Liver (tissue), 8 donors: ENCODE measurements at regions not wholly inside any gene's neighbourhood (a gene's known extent, or its start where the extent isn't known, plus 50 kb on each side); places are given as distances from the start of the nearest gene placed in this dataset.
A peak's percentile ranks its signal among the peaks of the same experiment; 100 is the strongest.

Source experiments
- DNase-seq: peaks from one replicate; pipeline ENCODE4 v3.0.0-alpha.2; 2017; ENCODE audit warnings: low spot score
- H3K27ac ChIP-seq, 2 donors: one replicate each; pipeline ENCODE4 v1.7.0; 2013; ENCODE audit warnings: inconsistent platforms in 2 of 2, low read length in 2 of 2, control low read depth in 1 of 2, low read depth in 1 of 2, mild to moderate bottlenecking in 1 of 2
- H3K27me3 ChIP-seq, 4 donors: one replicate each; pipeline versions ENCODE4 v1.6.1 to v1.7.0; 2013; ENCODE audit warnings: low read length in 3 of 4, inconsistent platforms in 1 of 4, mild to moderate bottlenecking in 1 of 4, moderate library complexity in 1 of 4; ENCODE audit not compliant: control insufficient read depth in 4 of 4, insufficient read depth in 4 of 4
- H3K36me3 ChIP-seq, 4 donors: one replicate each; pipeline versions ENCODE4 v1.6.1 to v1.7.0; 2013; ENCODE audit warnings: low read length in 3 of 4, mild to moderate bottlenecking in 3 of 4, low read depth in 1 of 4, moderate library complexity in 1 of 4; ENCODE audit not compliant: control insufficient read depth in 4 of 4, insufficient read depth in 3 of 4
- H3K4me1 ChIP-seq, 4 donors: one replicate each; pipeline versions ENCODE4 v1.6.1 to v1.7.0; 2013; ENCODE audit warnings: low read length in 3 of 4, mild to moderate bottlenecking in 3 of 4, moderate library complexity in 1 of 4; ENCODE audit not compliant: control insufficient read depth in 4 of 4, insufficient read depth in 4 of 4
- H3K4me3 ChIP-seq, 3 donors: one replicate each; pipeline versions ENCODE4 v1.6.1 to v1.7.0; 2013; ENCODE audit warnings: low read length in 3 of 3, control low read depth in 1 of 3, low read depth in 1 of 3, mild to moderate bottlenecking in 1 of 3
- H3K9ac ChIP-seq, 2 donors: one replicate each; pipeline ENCODE4 v1.7.0; 2013; ENCODE audit warnings: low read length in 2 of 2, mild to moderate bottlenecking in 2 of 2, moderate library complexity in 2 of 2, control low read depth in 1 of 2, low read depth in 1 of 2
- H3K9me3 ChIP-seq, 4 donors: one replicate each; pipeline versions ENCODE4 v1.6.1 to v1.7.0; 2013; ENCODE audit warnings: low read length in 3 of 4; ENCODE audit not compliant: control insufficient read depth in 4 of 4
- FOXA2 ChIP-seq: IDR thresholded peaks from 2 replicates; pipeline ENCODE4 v1.6.1; 2016; ENCODE audit warnings: antibody characterized with exemption
- HNF4A ChIP-seq, 2 donors: conservative IDR thresholded peaks; 2 replicates each; pipeline ENCODE4 v1.6.1; 2016; ENCODE audit warnings: antibody characterized with exemption in 2 of 2, mild to moderate bottlenecking in 2 of 2
- HNF4G ChIP-seq: IDR thresholded peaks from 2 replicates; pipeline ENCODE4 v1.6.1; 2016; ENCODE audit warnings: antibody characterized with exemption
- RAD21 ChIP-seq, 2 donors: IDR thresholded peaks; 2 replicates each; pipeline ENCODE4 v1.6.1; 2016; ENCODE audit warnings: antibody characterized with exemption in 2 of 2, mild to moderate bottlenecking in 2 of 2
- RXRA ChIP-seq, 2 donors: IDR thresholded peaks; 2 replicates each; pipeline ENCODE4 v1.6.1; 2017 to 2018; ENCODE audit warnings: antibody characterized with exemption in 2 of 2, mild to moderate bottlenecking in 1 of 2
- WGBS: extraction: QIAGEN DNeasy Blood & Tissue Kit; methylation state at CpG from one replicate; pipeline ENCODE4 v1.1.7; 2013; 5-methylcytosine and 5-hydroxymethylcytosine counted together
- TF ChIP-seq, protein P1 (sequence below): IDR thresholded peaks from 2 replicates; pipeline ENCODE4 v1.6.1; 2016; ENCODE audit warnings: antibody characterized with exemption
- TF ChIP-seq, protein P2 (sequence below): fragments of 150-350 bp; IDR thresholded peaks from 2 replicates; pipeline ENCODE4 v1.5.1; 2017; ENCODE audit warnings: improper control_type of control experiment, low read depth, low read length; ENCODE audit not compliant: missing input control
- TF ChIP-seq, protein P3 (sequence below): IDR thresholded peaks from 2 replicates; pipeline ENCODE4 v1.6.1; 2016; ENCODE audit warnings: antibody characterized with exemption, mild to moderate bottlenecking
- TF ChIP-seq, protein P4 (sequence below): IDR thresholded peaks from 2 replicates; pipeline ENCODE4 v1.6.1; 2016; ENCODE audit warnings: antibody characterized with exemption
- donor health status: healthy.
- donor health status: healthy.
- donor health status: healthy.
- donor health status: healthy.
- donor health status: healthy.

DNA sequence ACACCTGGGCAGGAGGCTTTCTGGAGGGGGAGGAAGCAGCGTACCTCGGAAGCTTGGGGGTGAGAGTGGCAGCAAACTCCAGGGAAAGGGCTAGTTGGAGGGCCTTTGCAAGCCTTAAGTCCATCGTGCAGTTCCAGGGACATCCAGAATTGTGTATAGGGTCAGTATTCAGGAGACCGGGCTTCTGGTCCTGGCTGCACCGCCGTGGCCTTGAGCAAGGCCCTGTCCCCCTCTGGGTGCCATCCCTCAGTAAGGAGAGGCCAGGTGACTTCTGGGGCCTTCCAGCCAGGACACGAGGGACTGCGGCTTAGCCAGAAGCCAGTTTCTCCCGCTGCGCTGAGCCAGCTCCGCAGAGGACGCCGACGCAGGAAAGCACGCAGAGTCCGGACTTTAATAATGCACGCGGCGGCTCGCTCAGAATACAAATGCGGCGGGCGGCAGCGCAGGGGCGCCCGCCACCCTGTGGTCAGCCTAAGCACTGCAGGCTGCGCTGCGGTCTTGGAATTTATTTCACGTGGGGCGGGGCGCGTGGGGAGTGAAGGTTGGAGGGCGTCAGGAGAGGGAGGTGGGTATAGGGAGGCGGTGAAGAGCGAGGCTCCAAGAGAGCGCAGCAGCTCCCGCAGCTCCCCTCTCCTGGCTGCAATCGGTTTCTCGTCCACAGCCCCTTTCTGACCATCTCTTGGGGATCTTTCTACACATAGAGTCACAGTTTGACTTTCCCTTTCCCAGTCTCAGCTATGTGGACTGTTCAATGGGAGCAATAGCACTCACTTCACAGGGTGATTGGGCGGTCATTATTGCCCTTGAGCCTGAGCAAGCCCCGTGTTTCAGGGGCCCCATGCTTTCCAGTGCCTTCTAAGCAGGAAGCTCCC lies 94.1 kb upstream of the GPR50 start:
- Histone ChIP-seq H3K9ac (peak overlapping the region in 1 of 2 donors; percentile 9), H3K27ac (peak overlapping the region in 1 of 2 donors; percentile 25), H3K36me3 (no peaks in the 10 kb centered on the region), H3K9me3 (no peaks in the 10 kb centered on the region), H3K27me3 (peaks cover 0 to 3% (median 0%) of the 10 kb centered on the region in 4 donors), H3K4me3 (peak overlapping the region in 1 of 3 donors; percentile 22), H3K4me1 (peaks cover 1 to 31% (median 18%) of the 10 kb centered on the region in 4 donors)
- WGBS = 7% methylated on average over 41 of the region's 41 CpGs
- TF ChIP-seq RAD21 (IDR thresholded peaks at IDR 0.05) (peak; percentile 91 to 92), HNF4A (conservative IDR thresholded peaks at IDR 0.05) (peak; percentile 30 to 42), FOXA2 (no peak)
- TF ChIP-seq, protein P1, sequence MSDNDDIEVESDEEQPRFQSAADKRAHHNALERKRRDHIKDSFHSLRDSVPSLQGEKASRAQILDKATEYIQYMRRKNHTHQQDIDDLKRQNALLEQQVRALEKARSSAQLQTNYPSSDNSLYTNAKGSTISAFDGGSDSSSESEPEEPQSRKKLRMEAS = peak; percentile 55
- TF ChIP-seq, protein P2, sequence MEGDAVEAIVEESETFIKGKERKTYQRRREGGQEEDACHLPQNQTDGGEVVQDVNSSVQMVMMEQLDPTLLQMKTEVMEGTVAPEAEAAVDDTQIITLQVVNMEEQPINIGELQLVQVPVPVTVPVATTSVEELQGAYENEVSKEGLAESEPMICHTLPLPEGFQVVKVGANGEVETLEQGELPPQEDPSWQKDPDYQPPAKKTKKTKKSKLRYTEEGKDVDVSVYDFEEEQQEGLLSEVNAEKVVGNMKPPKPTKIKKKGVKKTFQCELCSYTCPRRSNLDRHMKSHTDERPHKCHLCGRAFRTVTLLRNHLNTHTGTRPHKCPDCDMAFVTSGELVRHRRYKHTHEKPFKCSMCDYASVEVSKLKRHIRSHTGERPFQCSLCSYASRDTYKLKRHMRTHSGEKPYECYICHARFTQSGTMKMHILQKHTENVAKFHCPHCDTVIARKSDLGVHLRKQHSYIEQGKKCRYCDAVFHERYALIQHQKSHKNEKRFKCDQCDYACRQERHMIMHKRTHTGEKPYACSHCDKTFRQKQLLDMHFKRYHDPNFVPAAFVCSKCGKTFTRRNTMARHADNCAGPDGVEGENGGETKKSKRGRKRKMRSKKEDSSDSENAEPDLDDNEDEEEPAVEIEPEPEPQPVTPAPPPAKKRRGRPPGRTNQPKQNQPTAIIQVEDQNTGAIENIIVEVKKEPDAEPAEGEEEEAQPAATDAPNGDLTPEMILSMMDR = peak; percentile 91
- TF ChIP-seq, protein P3, sequence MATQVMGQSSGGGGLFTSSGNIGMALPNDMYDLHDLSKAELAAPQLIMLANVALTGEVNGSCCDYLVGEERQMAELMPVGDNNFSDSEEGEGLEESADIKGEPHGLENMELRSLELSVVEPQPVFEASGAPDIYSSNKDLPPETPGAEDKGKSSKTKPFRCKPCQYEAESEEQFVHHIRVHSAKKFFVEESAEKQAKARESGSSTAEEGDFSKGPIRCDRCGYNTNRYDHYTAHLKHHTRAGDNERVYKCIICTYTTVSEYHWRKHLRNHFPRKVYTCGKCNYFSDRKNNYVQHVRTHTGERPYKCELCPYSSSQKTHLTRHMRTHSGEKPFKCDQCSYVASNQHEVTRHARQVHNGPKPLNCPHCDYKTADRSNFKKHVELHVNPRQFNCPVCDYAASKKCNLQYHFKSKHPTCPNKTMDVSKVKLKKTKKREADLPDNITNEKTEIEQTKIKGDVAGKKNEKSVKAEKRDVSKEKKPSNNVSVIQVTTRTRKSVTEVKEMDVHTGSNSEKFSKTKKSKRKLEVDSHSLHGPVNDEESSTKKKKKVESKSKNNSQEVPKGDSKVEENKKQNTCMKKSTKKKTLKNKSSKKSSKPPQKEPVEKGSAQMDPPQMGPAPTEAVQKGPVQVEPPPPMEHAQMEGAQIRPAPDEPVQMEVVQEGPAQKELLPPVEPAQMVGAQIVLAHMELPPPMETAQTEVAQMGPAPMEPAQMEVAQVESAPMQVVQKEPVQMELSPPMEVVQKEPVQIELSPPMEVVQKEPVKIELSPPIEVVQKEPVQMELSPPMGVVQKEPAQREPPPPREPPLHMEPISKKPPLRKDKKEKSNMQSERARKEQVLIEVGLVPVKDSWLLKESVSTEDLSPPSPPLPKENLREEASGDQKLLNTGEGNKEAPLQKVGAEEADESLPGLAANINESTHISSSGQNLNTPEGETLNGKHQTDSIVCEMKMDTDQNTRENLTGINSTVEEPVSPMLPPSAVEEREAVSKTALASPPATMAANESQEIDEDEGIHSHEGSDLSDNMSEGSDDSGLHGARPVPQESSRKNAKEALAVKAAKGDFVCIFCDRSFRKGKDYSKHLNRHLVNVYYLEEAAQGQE = peak; percentile 24
- peak; percentile 56 for DNase-seq

DNA sequence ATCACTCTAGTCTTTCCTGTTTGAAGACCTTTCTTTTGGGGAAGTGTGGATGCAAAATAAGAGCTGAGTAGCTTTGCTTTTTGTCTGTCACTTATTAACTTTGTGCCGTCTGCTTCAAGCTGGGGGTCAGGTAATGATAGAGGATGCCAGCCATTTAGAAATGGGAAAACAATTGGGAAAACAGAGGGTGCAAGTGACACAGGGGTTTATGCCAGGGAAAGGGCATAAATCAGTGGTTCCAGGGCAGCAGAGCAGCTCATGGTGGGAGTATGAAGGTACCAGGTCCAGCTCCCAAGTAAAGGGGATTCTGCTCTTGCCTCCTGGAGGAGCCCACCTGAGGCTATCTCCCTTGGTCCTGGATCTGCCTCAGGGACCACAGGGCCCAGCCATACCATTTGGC lies 91.9 kb upstream of the GPR50 start:
- H3K4me3 ChIP-seq = no peak overlapping the region
- no peaks in the 10 kb centered on the region for H3K9me3 ChIP-seq
- H3K36me3 ChIP-seq = no peaks in the 10 kb centered on the region
- H3K27me3 ChIP-seq = peaks cover 0 to 3% (median 0%) of the 10 kb centered on the region in 4 donors
- H3K4me1 ChIP-seq = peaks cover 1 to 31% (median 18%) of the 10 kb centered on the region in 4 donors
- H3K27ac ChIP-seq = peak overlapping the region; percentile 19 to 70
- DNase-seq = no peak
- no peak overlapping the region for H3K9ac ChIP-seq
- TF ChIP-seq, protein P3 = no peak
- peak in 1 of 2 donors; percentile 50 for TF ChIP-seq RXRA (IDR thresholded peaks at IDR 0.05)
- TF ChIP-seq HNF4A (conservative IDR thresholded peaks at IDR 0.05) = peak in 1 of 2 donors; percentile 33
- TF ChIP-seq, protein P4, sequence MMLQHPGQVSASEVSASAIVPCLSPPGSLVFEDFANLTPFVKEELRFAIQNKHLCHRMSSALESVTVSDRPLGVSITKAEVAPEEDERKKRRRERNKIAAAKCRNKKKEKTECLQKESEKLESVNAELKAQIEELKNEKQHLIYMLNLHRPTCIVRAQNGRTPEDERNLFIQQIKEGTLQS = no peak
- TF ChIP-seq HNF4G = no peak
- WGBS = 31% methylated on average over 1 of the region's 1 CpG
